HepG2 (cell line): ENCODE measurements at regions not wholly inside any gene's neighbourhood (a gene's known extent, or its start where the extent isn't known, plus 50 kb on each side); places are given as distances from the start of the nearest gene placed in this dataset.

Experiments used
- ATAC-seq: fragments of 200-7000 bp; cut with Tn5 transposase; 3 replicates; pipeline ENCODE4 v1.9.1; 2020; ENCODE audit warnings: mild to moderate bottlenecking, moderate library complexity
- BruUV-seq: library from RNA; stranded (reverse); fragments of 400-500 nt; replicated peaks from 2 replicates; lab custom pipeline; 2021; lab: Mats Ljungman, UMichigan
- CTCF ChIA-PET: fragments of 300-600 bp; formaldehyde crosslinking; extraction: SDS; loops from one replicate; lab custom pipeline; 2021; ENCODE audit warnings: low total read pairs, inconsistent platforms, low intra/inter-chr PET ratio; lab: Yijun Ruan, JAX
- POLR2A ChIA-PET: fragments of 350-600 bp; sonication (Branson Sonifier 250); formaldehyde crosslinking; loops from one replicate; lab custom pipeline; 2020; ENCODE audit warnings: antibody characterized with exemption, inconsistent platforms; lab: Yijun Ruan, JAX
- DNase-seq: peaks from one replicate; pipeline ENCODE4 v3.0.0-alpha.2; 2015; ENCODE audit warnings: low spot score
- FAIRE-seq: peaks from 3 replicates; lab custom pipeline; 2011; peaks lifted over from hg19 to GRCh38; lab: Jason Lieb, UNC
- H2AFZ ChIP-seq: one replicate; pipeline ENCODE4 v1.6.1; 2011; ENCODE audit warnings: low read length, inconsistent platforms
- H3K27ac ChIP-seq: fragments of 300-600 bp; 3 replicates; pipeline ENCODE4 v1.8.0; 2011; ENCODE audit warnings: mixed run types, mild to moderate bottlenecking, mixed read lengths, low read length, inconsistent platforms; ENCODE audit not compliant: insufficient read depth; ENCODE audit errors: extremely low read length
- H3K27me3 ChIP-seq, 2 experiments: fragments of 200-600 bp in 1 of 2; 2 replicates in 1 of 2; 3 replicates in 1 of 2; pipeline versions ENCODE4 v1.6.0 to v1.8.0; 2011; ENCODE audit warnings: low read length in 2 of 2, mild to moderate bottlenecking in 2 of 2, moderate library complexity in 2 of 2, inconsistent platforms in 1 of 2; ENCODE audit not compliant: insufficient read depth in 2 of 2, control insufficient read depth in 1 of 2
- H3K36me3 ChIP-seq, 2 experiments: fragments of 200-600 bp in 1 of 2; replicated peaks in 1 of 2; 2 replicates in 1 of 2; 3 replicates in 1 of 2; pipeline versions ENCODE4 v1.5.1 to v1.8.0; 2011; ENCODE audit warnings: low read length in 2 of 2, inconsistent platforms in 1 of 2; ENCODE audit not compliant: insufficient read depth in 2 of 2, control insufficient read depth in 1 of 2
- H3K4me1 ChIP-seq: 2 replicates; pipeline ENCODE4 v1.5.1; 2012; ENCODE audit warnings: low read length, inconsistent platforms; ENCODE audit not compliant: insufficient read depth
- H3K4me2 ChIP-seq: 2 replicates; pipeline ENCODE4 v1.6.0; 2011; ENCODE audit warnings: low read depth, low read length, inconsistent platforms
- H3K4me3 ChIP-seq, 3 experiments: fragments of 200-600 bp in 1 of 3; sonication (generic), shearing (Covaris generic) in 1 of 3; replicated peaks in 1 of 3; 2 replicates each; pipeline ENCODE4 v1.5.1; 2011 to 2016; ENCODE audit warnings: low read length in 3 of 3, inconsistent platforms in 2 of 3, low read depth in 2 of 3, mild to moderate bottlenecking in 2 of 3, control low read depth in 1 of 3, mixed read lengths in 1 of 3; ENCODE audit not compliant: insufficient read depth in 1 of 3
- H3K79me2 ChIP-seq: one replicate; pipeline ENCODE4 v1.6.1; 2011; ENCODE audit warnings: low read length, inconsistent platforms; ENCODE audit not compliant: insufficient read depth
- H3K9ac ChIP-seq: 2 replicates; pipeline ENCODE4 v1.6.0; 2011; ENCODE audit warnings: mild to moderate bottlenecking, low read depth, low read length, inconsistent platforms; ENCODE audit not compliant: insufficient read depth
- H3K9me3 ChIP-seq: 2 replicates; pipeline ENCODE4 v1.5.1; 2012; ENCODE audit warnings: mild to moderate bottlenecking, low read length
- H4K20me1 ChIP-seq: 2 replicates; pipeline ENCODE4 v1.6.0; 2011; ENCODE audit warnings: inconsistent platforms, mild to moderate bottlenecking, low read length, moderate library complexity; ENCODE audit not compliant: insufficient read depth
- CEBPB ChIP-seq: IDR thresholded peaks from 2 replicates; pipeline ENCODE4 v1.6.1; 2011; ENCODE audit warnings: low read depth, low read length, improper control_type of control experiment, borderline replicate concordance
- HOXA7 ChIP-seq: sonication (generic); formaldehyde crosslinking; IDR thresholded peaks from 2 replicates; pipeline ENCODE4 v1.8.1; 2022; ENCODE audit warnings: mild to moderate bottlenecking, missing genetic modification reagents, moderate library complexity
- ISL2 ChIP-seq: sonication (generic); formaldehyde crosslinking; IDR thresholded peaks from 2 replicates; pipeline ENCODE4 v1.5.0; 2020; ENCODE audit warnings: missing genetic modification reagents
- ZBTB33 ChIP-seq: sonication (generic); formaldehyde crosslinking; IDR thresholded peaks from 2 replicates; pipeline ENCODE4 v1.4.0; 2020; ENCODE audit warnings: missing genetic modification reagents
- WGBS: methylation state at CpG from one replicate; pipeline ENCODE4 v1.1.6; 2017; ENCODE audit warnings: low lambda C conversion rate; 5-methylcytosine and 5-hydroxymethylcytosine counted together
- in situ Hi-C: cut with HindIII; loops from 2 replicates; pipeline ENCODE4 v1.10.0; 2017; ENCODE audit warnings: low pct_unique_long_range_greater_than_20kb; ENCODE audit not compliant: extremely low pct_ligation_motif_present
- intact Hi-C: fragments of 100-400 bp; cut with micrococcal nuclease; formaldehyde crosslinking; loops from one replicate; pipeline ENCODE4 v1.10.0; 2022; ENCODE audit not compliant: unreplicated experiment

DNA sequence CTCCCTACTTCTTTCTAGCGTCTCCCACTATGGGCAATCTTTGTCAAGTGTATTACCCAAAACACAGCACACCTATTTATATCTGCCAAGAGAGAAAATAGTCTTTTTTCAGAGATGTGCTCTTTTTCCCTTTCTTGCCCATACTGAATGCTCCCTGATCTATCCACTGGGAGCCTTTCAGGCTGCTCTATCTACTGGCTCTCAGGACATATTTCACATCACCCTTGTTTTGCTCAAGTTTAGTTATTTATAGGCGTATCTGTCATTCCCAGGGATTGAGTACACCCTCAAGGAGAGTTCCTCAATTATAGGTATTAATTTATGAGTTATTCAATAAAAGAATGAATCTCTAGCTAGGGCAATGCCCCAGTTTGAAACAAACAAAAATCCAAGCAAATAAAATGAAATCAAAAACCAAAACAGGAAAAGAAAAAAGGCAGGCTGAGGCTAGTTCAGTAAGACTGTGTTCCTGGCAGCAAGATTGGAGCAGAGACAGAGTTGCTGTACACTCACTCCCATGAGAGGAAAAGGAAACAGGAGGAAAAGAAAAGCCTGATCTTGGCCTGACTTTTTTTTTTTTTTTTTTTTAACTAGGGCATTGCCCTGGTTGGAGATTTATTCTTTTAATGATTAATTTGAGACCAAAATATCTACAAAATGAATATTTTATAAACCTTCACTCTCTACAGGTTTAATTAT is 665.9 kb upstream of the PCDH15 start:
- CTCF ChIA-PET, result no interaction called here
- FAIRE-seq, result no peak
- H3K9ac ChIP-seq, result no peak overlapping the region
- no peak for TF ChIP-seq ZBTB33 (CRISPR knock-in tag)
- TF ChIP-seq, all 625 proteins: peak for 0
- H4K20me1 ChIP-seq, result no peaks in the 10 kb centered on the region
- DNase-seq, result no peak
- H3K4me3 ChIP-seq, result no peak overlapping the region
- H2AFZ ChIP-seq, result no peak overlapping the region
- H3K36me3 ChIP-seq, result no peaks in the 10 kb centered on the region
- ATAC-seq, result no peak
- H3K27ac ChIP-seq, result no peak overlapping the region
- POLR2A ChIA-PET, result no interaction called here
- no TSS peak for BruUV-seq
- no peak overlapping the region for H3K4me2 ChIP-seq
- no peaks in the 10 kb centered on the region for H3K79me2 ChIP-seq
- 3% methylated on average over 2 of the region's 2 CpGs for WGBS
- in situ Hi-C loops (no loop called here), intact Hi-C loops (no loop called here)
- H3K4me1 ChIP-seq, result no peaks in the 10 kb centered on the region
- no peaks in the 10 kb centered on the region for H3K27me3 ChIP-seq
- no peaks in the 10 kb centered on the region for H3K9me3 ChIP-seq

DNA sequence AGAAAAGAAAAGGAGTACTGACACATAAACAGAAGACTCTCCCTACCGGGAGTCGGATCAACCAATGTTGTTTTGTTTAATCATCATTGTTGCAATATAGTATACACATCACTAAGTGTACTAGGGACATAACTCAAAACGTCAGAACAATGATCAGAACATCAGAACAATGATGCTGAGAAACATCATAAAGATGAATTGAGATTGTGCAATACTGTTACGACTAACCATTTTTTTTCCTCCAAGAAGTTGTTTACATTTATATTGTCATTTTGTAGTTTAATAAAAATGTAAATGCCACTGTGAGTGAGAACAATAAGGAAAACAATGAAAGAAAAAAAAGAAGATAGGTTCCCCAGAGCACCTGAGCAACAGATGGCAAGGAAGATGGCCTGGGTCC is 663.1 kb upstream of the PCDH15 start:
- POLR2A ChIA-PET, result no interaction called here
- BruUV-seq, result no TSS peak
- H2AFZ ChIP-seq, result no peak overlapping the region
- no peak overlapping the region for H3K4me3 ChIP-seq
- no peak overlapping the region for H3K4me2 ChIP-seq
- H3K36me3 ChIP-seq, result no peaks in the 10 kb centered on the region
- TF ChIP-seq CEBPB (peak; percentile 78), HOXA7 (CRISPR knock-in tag) (no peak), ISL2 (CRISPR knock-in tag) (no peak)
- TF ChIP-seq, all 625 proteins: peak for 1
- Histone ChIP-seq H3K27ac (no peak overlapping the region), H3K79me2 (no peaks in the 10 kb centered on the region), H3K4me1 (no peaks in the 10 kb centered on the region), H3K9me3 (no peaks in the 10 kb centered on the region), H4K20me1 (no peaks in the 10 kb centered on the region), H3K27me3 (no peaks in the 10 kb centered on the region), H3K9ac (no peak overlapping the region)
- no peak for ATAC-seq
- in situ Hi-C loops, result no loop called here
- WGBS, result 32% methylated on average over 4 of the region's 4 CpGs
- DNase-seq, result no peak
- no peak for FAIRE-seq
- CTCF ChIA-PET, result no interaction called here
- intact Hi-C loops, result no loop called here
